ENCODE measurements at regions not wholly inside any gene's neighbourhood (a gene's known extent, or its start where the extent isn't known, plus 50 kb on each side); places are given as distances from the start of the nearest gene placed in this dataset.

DNA sequence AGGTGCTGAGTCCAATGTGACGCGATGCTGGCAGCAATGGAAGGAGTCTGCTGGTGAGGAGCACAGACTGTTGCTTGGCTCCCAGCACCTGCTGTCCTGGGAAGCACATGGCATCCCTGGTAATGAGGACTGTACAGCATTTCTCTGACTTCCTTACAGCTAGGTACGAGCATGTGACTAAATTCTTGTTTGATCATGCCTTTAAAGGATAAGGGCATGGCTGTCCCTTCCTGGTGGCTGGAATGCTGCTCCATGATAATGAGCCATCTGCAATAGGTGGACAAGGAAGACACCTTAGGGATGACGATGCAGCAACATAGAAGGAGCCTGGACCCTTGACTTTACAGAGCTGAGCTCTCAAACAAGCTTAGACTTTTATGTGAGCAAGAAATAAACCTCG, 278.0 kb upstream of the SPRED2 start:
- TF ChIP-seq, protein P1, sequence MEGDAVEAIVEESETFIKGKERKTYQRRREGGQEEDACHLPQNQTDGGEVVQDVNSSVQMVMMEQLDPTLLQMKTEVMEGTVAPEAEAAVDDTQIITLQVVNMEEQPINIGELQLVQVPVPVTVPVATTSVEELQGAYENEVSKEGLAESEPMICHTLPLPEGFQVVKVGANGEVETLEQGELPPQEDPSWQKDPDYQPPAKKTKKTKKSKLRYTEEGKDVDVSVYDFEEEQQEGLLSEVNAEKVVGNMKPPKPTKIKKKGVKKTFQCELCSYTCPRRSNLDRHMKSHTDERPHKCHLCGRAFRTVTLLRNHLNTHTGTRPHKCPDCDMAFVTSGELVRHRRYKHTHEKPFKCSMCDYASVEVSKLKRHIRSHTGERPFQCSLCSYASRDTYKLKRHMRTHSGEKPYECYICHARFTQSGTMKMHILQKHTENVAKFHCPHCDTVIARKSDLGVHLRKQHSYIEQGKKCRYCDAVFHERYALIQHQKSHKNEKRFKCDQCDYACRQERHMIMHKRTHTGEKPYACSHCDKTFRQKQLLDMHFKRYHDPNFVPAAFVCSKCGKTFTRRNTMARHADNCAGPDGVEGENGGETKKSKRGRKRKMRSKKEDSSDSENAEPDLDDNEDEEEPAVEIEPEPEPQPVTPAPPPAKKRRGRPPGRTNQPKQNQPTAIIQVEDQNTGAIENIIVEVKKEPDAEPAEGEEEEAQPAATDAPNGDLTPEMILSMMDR (IDR thresholded peaks at IDR 0.05; ENCODE audit: borderline replicate concordance, insufficient read depth, low read depth, low read length) = no peak
- H3K4me3 ChIP-seq (ENCODE audit: low read depth, low read length) = no peak overlapping the region

DNA sequence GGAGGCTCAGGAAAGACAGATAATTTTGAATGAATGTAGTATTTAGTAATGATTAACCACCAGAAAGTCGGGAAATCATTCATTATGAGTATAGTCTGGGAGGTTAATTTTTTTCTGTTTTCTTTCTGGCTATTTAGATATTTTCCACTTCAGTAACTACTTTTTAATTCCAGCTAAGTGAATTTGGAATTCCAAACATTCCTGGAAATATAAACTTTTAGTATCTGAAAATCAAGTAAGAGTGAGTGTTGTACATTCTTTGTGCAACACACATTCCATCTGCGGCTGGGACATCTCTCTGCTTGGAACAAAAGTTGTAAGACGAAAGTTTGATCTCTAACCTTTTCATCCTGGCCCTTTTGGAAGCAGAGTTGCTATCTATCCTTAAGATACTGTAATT, 275.7 kb upstream of the SPRED2 start:
- TF ChIP-seq, protein P1 (IDR thresholded peaks at IDR 0.05; ENCODE audit: borderline replicate concordance, insufficient read depth, low read depth, low read length) = no peak
- H3K4me3 ChIP-seq (ENCODE audit: low read depth, low read length) = no peak overlapping the region

DNA sequence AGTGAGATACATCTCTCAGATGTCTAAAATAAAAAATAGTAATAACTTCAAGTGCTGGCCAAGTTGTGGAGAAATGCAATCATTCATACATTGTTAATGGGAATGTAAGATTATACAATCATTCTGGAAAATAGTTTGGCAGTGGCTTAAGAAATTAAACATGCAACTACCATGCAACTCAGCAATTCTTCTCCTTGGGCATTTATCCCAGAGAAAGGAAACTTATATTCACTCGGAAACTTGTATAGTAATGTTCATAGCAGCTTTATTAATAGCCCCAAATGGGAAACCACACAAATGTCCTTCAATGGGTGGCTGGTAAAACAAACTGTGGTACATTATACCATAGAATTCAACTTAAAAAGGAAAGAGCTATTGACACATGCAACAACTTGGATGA, 274.0 kb upstream of the SPRED2 start:
- no peak overlapping the region for H3K4me3 ChIP-seq (ENCODE audit: low read depth, low read length)
- TF ChIP-seq, protein P1 (IDR thresholded peaks at IDR 0.05; ENCODE audit: borderline replicate concordance, insufficient read depth, low read depth, low read length) = no peak

DNA sequence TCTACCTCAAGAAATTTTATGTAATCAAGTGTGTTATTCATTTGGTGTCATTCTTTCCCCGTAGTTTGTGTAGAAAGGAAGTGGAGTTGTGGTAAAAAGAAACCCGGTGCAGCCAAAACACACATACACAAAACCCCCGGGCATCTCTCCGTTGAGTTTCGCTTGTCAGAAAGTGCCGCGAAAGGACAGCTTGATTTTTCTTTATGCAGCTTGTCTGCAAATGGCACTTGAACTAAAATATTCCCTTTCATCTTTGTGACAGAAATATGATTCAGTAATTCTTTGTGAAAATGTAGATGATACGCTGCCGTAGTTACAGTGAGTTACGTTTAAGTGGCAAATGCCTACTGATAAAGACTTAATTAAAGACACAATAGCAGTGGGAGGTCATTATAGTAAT, 268.8 kb upstream of the SPRED2 start:
- TF ChIP-seq, protein P1 (IDR thresholded peaks at IDR 0.05; ENCODE audit: borderline replicate concordance, insufficient read depth, low read depth, low read length) = no peak
- no peak overlapping the region for H3K4me3 ChIP-seq (ENCODE audit: low read depth, low read length)

DNA sequence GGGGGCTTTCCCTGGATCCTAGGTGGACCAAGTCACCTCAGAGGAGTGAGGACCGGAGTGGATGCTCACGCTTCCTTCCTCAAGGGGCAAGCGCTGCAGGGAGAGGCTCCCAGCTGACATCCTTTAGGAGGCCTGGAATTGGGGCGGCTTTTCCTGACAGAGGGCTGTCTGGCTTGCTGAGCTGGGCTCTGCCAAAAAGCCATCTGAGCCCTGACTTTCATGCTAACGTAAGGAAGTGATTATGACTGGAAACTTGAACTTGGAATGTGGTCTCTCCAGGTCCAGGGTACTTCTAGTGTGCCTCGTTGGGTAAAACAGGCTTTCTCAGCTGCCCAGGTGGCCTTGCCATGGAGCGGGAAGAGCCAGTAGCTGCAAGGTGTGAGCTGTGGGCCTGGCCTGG, 268.3 kb upstream of the SPRED2 start:
- TF ChIP-seq, protein P1 (IDR thresholded peaks at IDR 0.05; ENCODE audit: borderline replicate concordance, insufficient read depth, low read depth, low read length) = no peak

DNA sequence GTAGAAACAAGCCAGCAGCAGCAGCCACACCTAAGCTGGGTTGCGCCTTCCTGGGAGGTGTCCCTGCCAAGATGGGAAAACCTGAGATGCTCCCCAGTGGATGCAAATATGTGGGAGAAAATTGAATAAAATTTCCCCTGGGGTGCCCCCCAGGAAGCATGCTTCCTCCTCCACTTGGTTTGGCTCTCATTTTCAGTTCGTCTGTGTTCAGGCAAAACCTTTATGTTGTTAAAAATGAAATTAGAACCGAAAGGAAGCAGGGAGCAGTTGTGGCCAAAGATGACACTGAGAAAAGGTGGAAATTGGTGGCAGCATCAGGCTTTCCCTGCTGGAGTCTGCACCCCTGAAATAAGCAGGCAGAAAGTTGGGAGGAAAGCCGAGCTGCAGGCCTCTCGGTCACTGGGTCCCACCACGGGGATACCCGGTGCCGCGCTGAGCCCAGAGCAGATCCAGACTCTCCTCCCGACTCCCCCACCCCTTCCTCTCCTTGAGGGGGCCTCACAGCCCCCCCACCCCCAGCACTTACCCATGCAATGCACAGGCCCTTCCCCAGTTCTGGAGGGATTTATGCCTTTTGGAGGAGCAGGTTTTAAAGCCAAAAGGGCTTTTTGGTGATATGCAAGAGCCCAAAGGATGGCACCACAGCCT, 267.7 kb upstream of the SPRED2 start:
- TF ChIP-seq, protein P1 (IDR thresholded peaks at IDR 0.05; ENCODE audit: borderline replicate concordance, insufficient read depth, low read depth, low read length) = no peak
- no peak overlapping the region for H3K4me3 ChIP-seq (ENCODE audit: low read depth, low read length)

More for the DNA sequence above, 268.3 kb upstream of the SPRED2 start:
- no peak overlapping the region for H3K4me3 ChIP-seq (ENCODE audit: low read depth, low read length)

DNA sequence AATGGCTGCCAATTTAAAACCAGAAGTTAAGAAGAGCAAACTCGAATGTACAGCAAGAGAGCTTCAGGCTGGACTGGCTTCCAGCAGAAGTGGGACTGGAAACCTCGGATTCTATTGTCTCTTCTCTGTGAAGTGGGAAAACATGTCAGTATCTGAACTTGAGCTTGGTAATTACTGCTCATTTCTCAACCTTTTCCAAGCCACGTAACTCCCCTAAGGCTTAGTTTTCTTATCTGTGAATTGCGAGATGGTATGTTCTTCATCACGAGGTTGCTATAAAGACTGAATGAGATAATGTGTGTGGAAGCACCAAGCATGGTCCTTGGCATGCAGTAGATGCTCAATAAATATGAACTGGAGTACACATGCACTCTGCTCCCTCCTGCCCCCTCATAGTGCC, 259.4 kb upstream of the SPRED2 start:
- H3K4me3 ChIP-seq (ENCODE audit: low read depth, low read length) = no peak overlapping the region
- TF ChIP-seq, protein P1 (IDR thresholded peaks at IDR 0.05; ENCODE audit: borderline replicate concordance, insufficient read depth, low read depth, low read length) = no peak
